ENCODE measurements at regions not wholly inside any gene's neighbourhood (a gene's known extent, or its start where the extent isn't known, plus 50 kb on each side); places are given as distances from the start of the nearest gene placed in this dataset.

GRCh38 chr2:857937-858336, 92.7 kb upstream of the SNTG2 start:
- DNase-seq: no peak

- no peak for DNase-seq
Measured at GRCh38 chr2:857081-857480, 93.6 kb upstream of the SNTG2 start.

GRCh38 chr2:856456-856855, 94.2 kb upstream of the SNTG2 start:
- DNase-seq: no peak

GRCh38 chr2:856041-856440, 94.6 kb upstream of the SNTG2 start:
- no peak for DNase-seq

- no peak for DNase-seq
Measured at GRCh38 chr2:855177-855576, 95.5 kb upstream of the SNTG2 start.

- DNase-seq: no peak
Measured at GRCh38 chr2:854460-854859, 96.2 kb upstream of the SNTG2 start.

GRCh38 chr2:853203-853870, 97.3 kb upstream of the SNTG2 start:
- no peak for DNase-seq

- no peak for DNase-seq
Measured at GRCh38 chr2:852168-852567, 98.5 kb upstream of the SNTG2 start.

GRCh38 chr2:851680-852079, 99.0 kb upstream of the SNTG2 start:
- DNase-seq: no peak

GRCh38 chr2:851078-851477, 99.6 kb upstream of the SNTG2 start:
- DNase-seq: no peak

- DNase-seq: no peak
Measured at GRCh38 chr2:850429-850828, 100.2 kb upstream of the SNTG2 start.

- DNase-seq: no peak
Measured at GRCh38 chr2:848099-848498, 102.5 kb upstream of the SNTG2 start.

GRCh38 chr2:847669-848068, 103.0 kb upstream of the SNTG2 start:
- DNase-seq: no peak

- no peak for DNase-seq
Measured at GRCh38 chr2:844715-845114, 105.9 kb upstream of the SNTG2 start.

GRCh38 chr2:842151-842803, 108.4 kb upstream of the SNTG2 start:
- no peak for DNase-seq

GRCh38 chr2:841036-841435, 109.6 kb upstream of the SNTG2 start:
- DNase-seq: no peak

GRCh38 chr2:834233-834632, 116.4 kb upstream of the SNTG2 start:
- no peak for DNase-seq

GRCh38 chr2:833180-833579, 117.5 kb upstream of the SNTG2 start:
- no peak for DNase-seq

- no peak for DNase-seq
Measured at GRCh38 chr2:832635-833034, 118.0 kb upstream of the SNTG2 start.

GRCh38 chr2:831622-832021, 119.0 kb upstream of the SNTG2 start:
- no peak for DNase-seq

GRCh38 chr2:831225-831536, 119.5 kb upstream of the SNTG2 start:
- DNase-seq: no peak

- DNase-seq: no peak
Measured at GRCh38 chr2:830419-831224, 120.0 kb upstream of the SNTG2 start.

GRCh38 chr2:829047-829446, 121.6 kb upstream of the SNTG2 start:
- no peak for DNase-seq

GRCh38 chr2:824954-825353, 125.7 kb upstream of the SNTG2 start:
- no peak for DNase-seq
